ENCODE measurements at regions not wholly inside any gene's neighbourhood (a gene's known extent, or its start where the extent isn't known, plus 50 kb on each side); places are given as distances from the start of the nearest gene placed in this dataset.
A peak's percentile ranks its signal among the peaks of the same experiment; 100 is the strongest.

- DNase-seq (ENCODE audit: low read depth, low spot score) (no peak), ATAC-seq (peak; percentile 55)
- H3K9ac ChIP-seq (ENCODE audit: low read length), result no peak overlapping the region
- H3K9me2 ChIP-seq (ENCODE audit: insufficient read depth), result no peaks in the 10 kb centered on the region
- H3K27me3 ChIP-seq (ENCODE audit: insufficient read depth, low read length), result peaks cover 13% of the 10 kb centered on the region; the same call in 1 of the 2 replicates
- ChIA-PET CTCF (no interaction called here), RAD21 (ENCODE audit: low non-redundant PET in 1 of 2, low total read pairs in 2 of 2, uncharacterized antibody in 2 of 2, unreplicated experiment in 2 of 2) (no interaction called here), POLR2A (no interaction called here)
- H3K4me1 ChIP-seq (ENCODE audit: control insufficient read depth in 1 of 2, insufficient read depth in 2 of 2, low read length in 2 of 2), result no peaks in the 10 kb centered on the region
- H4K20me1 ChIP-seq (ENCODE audit: insufficient read depth), result no peaks in the 10 kb centered on the region
- H3K4me3 ChIP-seq (replicated peaks in 1 of 2; ENCODE audit: low read depth in 1 of 2, low read length in 2 of 2), result no peak overlapping the region
- intact Hi-C loops (cut with micrococcal nuclease), result no loop called here
- no peak for TF ChIP-seq SIN3A (IDR thresholded peaks at IDR 0.05; ENCODE audit: low read depth)
- TF ChIP-seq ZBTB33 (IDR thresholded peaks at IDR 0.05; ENCODE audit: extremely low read depth, insufficient replicate concordance, low read length), result no peak
- TF ChIP-seq YY1 (IDR thresholded peaks at IDR 0.05; ENCODE audit: extremely low read depth, insufficient replicate concordance, low read depth, low read length), result no peak
- TF ChIP-seq ATF3 (IDR thresholded peaks at IDR 0.05), result no peak
- TF ChIP-seq POLR2AphosphoS5 (IDR thresholded peaks at IDR 0.05; ENCODE audit: low read depth, low read length), result no peak
- TF ChIP-seq CTCF (IDR thresholded peaks at IDR 0.05 in 2 of 3, conservative IDR thresholded peaks at IDR 0.05 in 1 of 3; ENCODE audit: borderline replicate concordance in 1 of 3, insufficient read depth in 1 of 3, low read depth in 2 of 3, low read length in 2 of 3), result no peak
- no peak for TF ChIP-seq REST (IDR thresholded peaks at IDR 0.05; ENCODE audit: low read depth)
- TF ChIP-seq POLR2A (IDR thresholded peaks at IDR 0.05; ENCODE audit: borderline replicate concordance, extremely low read depth, insufficient read depth, insufficient read length), result no peak
- TF ChIP-seq ZFX (IDR thresholded peaks at IDR 0.05), result no peak
- no peak for TF ChIP-seq ZNF274 (IDR thresholded peaks at IDR 0.05; ENCODE audit: low read depth, low read length)
- no peak for TF ChIP-seq TCF7L2 (IDR thresholded peaks at IDR 0.05; ENCODE audit: borderline replicate concordance, extremely low read depth, insufficient read depth, insufficient read length)
- TF ChIP-seq CEBPB (IDR thresholded peaks at IDR 0.05; ENCODE audit: low read depth), result no peak
- no peak for TF ChIP-seq EZH2phosphoT487 (IDR thresholded peaks at IDR 0.05; ENCODE audit: borderline replicate concordance)
- no peak for TF ChIP-seq MAX (IDR thresholded peaks at IDR 0.05)
- no peak for TF ChIP-seq SP1 (IDR thresholded peaks at IDR 0.05; ENCODE audit: low read depth)
- TF ChIP-seq EGR1 (IDR thresholded peaks at IDR 0.05; ENCODE audit: low read depth), result no peak
- TF ChIP-seq FOSL1 (IDR thresholded peaks at IDR 0.05; ENCODE audit: low read depth), result no peak
- TF ChIP-seq CBX3 (IDR thresholded peaks at IDR 0.05; ENCODE audit: low read depth), result no peak
- no peak for TF ChIP-seq SRF (IDR thresholded peaks at IDR 0.05; ENCODE audit: low read depth)
- BruUV-seq (replicated peaks), result no TSS peak
- no peak overlapping the region for H2AFZ ChIP-seq (ENCODE audit: low read depth, low read length, poor library complexity, severe bottlenecking)
- no peaks in the 10 kb centered on the region for H3K79me2 ChIP-seq (ENCODE audit: insufficient read depth, low read length)
- no peak overlapping the region for H3K4me2 ChIP-seq (ENCODE audit: low read length)
- no peaks in the 10 kb centered on the region for H3K9me3 ChIP-seq (ENCODE audit: control insufficient read depth in 1 of 2, insufficient read depth in 1 of 2, low read depth in 1 of 2, low read length in 2 of 2)
- H3K27ac ChIP-seq (ENCODE audit: low read depth, low read length), result no peak overlapping the region
- no peaks in the 10 kb centered on the region for H3K36me3 ChIP-seq (ENCODE audit: control insufficient read depth in 1 of 2, insufficient read depth in 2 of 2, low read length in 2 of 2)
Observed at GRCh38 chrX:508163-508562, 121.5 kb upstream of the PPP2R3B start.
